ENCODE measurements at regions not wholly inside any gene's neighbourhood (a gene's known extent, or its start where the extent isn't known, plus 50 kb on each side); places are given as distances from the start of the nearest gene placed in this dataset.
"Not testable (repeated sequence)": the region's sequence is repeated elsewhere in the genome, so short reads cannot be mapped to it uniquely, and the experiment has no call there.

DNA sequence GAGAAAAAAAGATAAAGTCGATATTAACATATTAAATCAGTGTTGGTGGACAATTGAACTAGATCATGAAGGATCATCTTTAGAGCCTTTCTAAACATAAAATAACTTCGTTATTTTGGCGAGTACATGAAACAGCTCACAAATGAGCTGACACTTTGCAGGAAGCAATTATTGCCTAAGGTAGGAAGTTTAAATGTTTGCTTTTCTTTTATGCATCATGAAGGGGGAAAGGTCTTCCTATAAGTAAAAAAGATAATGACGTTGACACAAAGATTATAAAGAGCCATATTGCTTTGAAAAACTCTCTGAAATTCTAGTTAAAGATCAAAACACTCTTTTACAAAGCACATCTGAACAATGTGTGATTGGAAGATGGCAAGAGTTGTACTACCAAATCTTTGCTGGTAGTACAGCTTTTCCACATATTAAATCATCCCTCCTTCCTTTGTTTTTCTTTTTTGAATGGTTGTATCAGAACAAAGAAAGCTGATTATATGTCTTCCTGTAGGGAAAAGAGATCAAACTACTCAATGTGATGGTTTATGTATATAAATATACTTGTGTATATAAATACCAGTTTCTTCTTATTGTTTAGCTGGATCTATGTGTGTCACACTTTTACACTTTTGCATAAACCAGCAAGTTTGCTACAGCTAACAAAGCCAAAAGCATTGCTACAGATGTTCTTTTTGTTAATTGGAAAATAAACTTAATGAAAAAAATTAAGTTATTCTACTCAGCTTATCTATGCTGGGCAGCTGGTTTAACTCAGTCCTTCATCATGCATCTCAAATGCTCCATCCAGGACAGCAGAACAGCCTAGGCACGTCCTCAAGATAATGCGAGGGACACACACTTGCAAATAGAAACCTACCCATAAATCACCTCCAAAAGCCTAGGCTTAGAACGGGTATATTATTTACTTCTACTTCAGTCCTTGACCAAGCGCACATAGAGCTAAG is 850.8 kb upstream of the ROBO1 start:
- DNase-seq (ENCODE audit: low read depth), result no peak

DNA sequence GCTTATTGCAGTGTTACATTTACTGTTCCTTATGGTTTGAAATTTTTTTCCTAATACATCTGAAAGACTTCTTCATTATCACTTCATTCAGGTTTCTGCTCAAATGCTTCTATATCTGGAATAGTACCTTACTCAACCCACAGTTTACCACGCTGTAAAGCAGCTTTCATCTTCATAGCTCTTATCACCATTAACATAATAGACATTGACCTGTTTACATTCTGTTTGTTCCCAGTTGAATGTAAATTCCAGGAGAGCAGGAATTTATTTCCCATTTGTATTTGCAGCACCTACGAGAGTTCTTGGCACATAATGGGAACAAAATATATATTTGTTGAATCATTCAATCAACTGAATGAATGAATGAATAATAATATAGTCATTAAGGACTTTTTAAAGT is 844.6 kb upstream of the ROBO1 start:
- DNase-seq (ENCODE audit: low read depth), result no peak

DNA sequence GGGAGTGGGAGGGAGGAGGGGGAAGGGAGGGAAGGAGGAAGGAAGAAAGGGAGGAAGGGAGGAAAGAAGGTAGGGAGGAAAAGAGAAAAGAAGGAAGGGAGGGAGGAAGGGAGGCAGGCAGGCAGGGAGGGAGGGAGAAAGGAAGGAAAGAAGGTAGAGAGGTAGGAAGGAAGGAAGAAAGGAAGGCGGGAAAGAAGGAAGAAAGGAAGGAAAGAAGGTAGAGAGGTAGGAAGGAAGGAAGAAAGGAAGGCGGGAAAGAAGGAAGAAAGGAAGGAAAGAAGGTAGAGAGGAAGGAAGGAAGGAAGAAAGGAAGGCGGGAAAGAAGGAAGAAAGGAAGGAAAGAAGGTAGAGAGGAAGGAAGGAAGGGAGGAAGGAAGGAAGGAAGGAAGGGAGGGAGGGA is 840.3 kb upstream of the ROBO1 start:
- DNase-seq (ENCODE audit: low read depth), result not testable (repeated sequence)

GRCh38 chr3:80606073-80606472 is 838.3 kb upstream of the ROBO1 start:
- DNase-seq (ENCODE audit: low read depth), result no peak

DNA sequence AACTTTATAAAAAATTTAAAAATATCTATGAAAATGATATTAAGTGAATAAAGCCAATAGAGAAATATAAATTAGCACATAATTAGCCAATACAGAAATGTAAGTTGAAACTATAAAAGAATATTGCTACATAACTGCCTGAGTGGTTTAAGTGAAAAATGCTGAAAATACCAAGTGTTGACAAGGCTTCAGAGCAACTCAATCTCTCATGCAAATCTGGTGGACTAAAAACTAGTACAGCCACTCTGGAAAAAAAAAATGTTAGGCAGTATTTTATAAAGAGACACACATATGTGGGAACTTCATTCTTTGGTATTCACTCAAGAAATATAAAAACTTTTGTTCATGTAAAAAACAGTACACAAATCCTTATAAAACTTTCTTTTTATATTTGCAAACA is 833.7 kb upstream of the ROBO1 start:
- DNase-seq (ENCODE audit: low read depth), result no peak

- no peak for DNase-seq (ENCODE audit: low read depth)
These were observed 825.0 kb upstream of the ROBO1 start for GRCh38 chr3:80592792-80593191.

DNA sequence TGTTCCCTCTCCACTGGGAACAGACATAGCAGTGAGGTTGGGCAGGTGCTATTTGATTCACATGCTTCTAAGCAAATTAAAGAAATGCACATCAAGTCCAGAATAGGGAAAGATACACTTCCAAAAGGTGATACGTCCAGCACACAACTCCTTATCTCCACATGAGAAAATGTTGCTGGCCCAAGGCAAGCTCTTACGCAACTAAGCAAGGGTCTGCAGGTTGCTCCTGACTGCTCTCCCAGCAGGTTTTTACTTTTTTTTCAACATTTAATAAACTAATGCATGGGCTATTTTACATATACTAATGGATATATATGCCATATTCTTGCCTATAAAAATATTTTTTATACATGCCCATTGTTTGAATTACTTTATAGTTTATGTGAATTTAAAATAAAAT is 818.5 kb upstream of the ROBO1 start:
- DNase-seq (ENCODE audit: low read depth), result no peak

- no peak for DNase-seq (ENCODE audit: low read depth)
These were observed 812.3 kb upstream of the ROBO1 start for GRCh38 chr3:80580146-80580545.

DNA sequence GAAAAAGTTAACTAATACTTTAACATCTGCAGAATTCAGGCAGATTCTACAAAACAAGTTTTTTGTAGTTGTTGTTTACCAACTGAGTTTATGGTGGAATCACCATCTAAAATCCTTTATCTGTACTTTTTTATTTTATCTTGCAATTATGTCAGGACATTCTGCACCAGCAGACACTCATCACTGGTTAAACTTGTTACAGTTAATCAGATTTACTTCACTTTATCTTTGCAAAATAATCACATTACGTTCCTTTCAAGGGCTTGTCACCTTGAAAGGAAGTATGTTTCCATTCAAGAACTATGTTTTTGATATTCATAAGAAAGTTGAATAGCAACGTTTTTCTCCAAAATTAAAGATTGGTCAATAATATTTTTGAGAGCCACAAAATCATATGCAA is 796.6 kb upstream of the ROBO1 start:
- no peak for DNase-seq (ENCODE audit: low read depth)

- DNase-seq (ENCODE audit: low read depth), result no peak
These were observed 791.9 kb upstream of the ROBO1 start for GRCh38 chr3:80559701-80560100.

GRCh38 chr3:80556763-80557162 is 789.0 kb upstream of the ROBO1 start:
- peak; percentile 40 for DNase-seq (ENCODE audit: low read depth)

GRCh38 chr3:80554304-80554703 is 786.5 kb upstream of the ROBO1 start:
- DNase-seq (ENCODE audit: low read depth), result no peak

DNA sequence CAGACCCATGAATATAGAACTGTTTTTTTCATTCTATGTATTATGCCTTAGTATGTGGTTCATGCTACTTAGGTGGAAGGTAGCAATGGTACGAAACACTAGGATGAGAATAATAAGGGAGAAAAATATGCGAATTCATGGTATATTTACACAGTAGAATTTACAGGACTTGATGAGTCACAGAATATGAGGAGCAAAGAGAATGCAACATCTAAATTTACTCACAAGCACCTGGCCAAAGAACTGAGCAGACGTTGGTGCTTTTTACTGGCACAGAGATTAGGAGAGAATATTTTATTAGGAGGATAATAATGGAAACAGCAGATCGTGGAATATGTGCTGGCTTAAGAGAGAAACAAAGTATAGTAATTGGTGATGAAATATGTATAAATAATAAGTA is 785.4 kb upstream of the ROBO1 start:
- DNase-seq (ENCODE audit: low read depth), result no peak

DNA sequence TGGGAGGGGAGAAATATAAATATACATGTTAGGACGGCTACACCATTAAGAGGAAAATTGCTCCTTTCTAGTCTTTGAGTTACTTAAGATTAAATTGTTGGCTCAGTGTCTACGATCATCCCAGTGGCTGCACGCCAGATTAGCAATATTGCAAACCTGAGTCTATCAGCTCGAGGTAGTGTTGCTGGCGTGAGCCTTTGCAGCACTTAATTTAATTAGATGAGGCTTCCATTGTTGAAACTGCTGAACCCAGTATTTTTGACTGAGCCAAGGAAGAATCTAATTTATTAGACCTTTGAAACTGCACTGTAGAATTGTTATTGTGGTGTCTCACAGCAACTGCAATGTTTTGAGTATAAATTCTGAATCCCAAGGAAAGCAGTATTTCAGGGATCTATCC is 782.4 kb upstream of the ROBO1 start:
- no peak for DNase-seq (ENCODE audit: low read depth)

GRCh38 chr3:80549173-80549572 is 781.4 kb upstream of the ROBO1 start:
- no peak for DNase-seq (ENCODE audit: low read depth)

- no peak for DNase-seq (ENCODE audit: low read depth)
These were observed 775.4 kb upstream of the ROBO1 start for GRCh38 chr3:80543154-80543553.

GRCh38 chr3:80542456-80542855 is 774.7 kb upstream of the ROBO1 start:
- no peak for DNase-seq (ENCODE audit: low read depth)

DNA sequence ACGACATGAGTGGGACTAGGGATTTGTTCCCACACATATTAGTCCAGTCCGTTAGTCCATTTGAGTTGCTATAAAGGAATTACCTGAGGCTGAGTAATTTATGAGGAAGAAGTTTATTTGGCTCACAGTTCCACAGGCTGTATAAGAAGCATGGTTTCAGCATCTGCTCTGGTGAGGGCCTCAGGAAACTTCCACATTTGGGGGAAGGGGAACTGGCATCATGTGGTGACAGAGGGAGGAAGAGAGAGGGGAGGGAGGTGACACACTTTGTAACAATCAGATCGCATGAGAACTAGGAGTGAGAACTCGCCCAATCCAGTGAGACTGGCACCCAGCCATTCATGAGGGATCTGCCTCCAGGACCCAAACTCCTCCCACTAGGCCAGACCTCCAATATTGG is 769.9 kb upstream of the ROBO1 start:
- no peak for DNase-seq (ENCODE audit: low read depth)

- no peak for DNase-seq (ENCODE audit: low read depth)
These were observed 767.5 kb upstream of the ROBO1 start for GRCh38 chr3:80535286-80535685.

GRCh38 chr3:80533553-80533952 is 765.8 kb upstream of the ROBO1 start:
- DNase-seq (ENCODE audit: low read depth), result peak; percentile 53

DNA sequence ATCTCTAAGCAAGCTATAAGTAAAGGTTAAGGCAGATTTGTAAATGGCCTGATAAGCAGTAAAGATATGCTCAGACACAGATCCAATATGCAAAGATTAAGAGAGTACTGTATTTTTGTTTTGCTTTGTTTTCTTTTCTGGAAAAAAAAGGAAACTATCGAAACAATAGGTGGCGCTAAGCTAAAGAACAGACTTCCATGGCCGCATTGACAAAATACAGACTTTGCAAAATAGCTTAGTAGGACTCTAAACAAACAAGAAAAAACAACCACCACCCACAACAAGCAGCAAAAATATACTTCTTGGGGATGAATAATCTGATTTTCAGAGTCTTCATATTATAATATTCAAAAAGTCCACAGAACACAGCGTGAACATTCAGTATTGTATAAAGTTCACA is 758.4 kb upstream of the ROBO1 start:
- DNase-seq (ENCODE audit: low read depth), result no peak

- no peak for DNase-seq (ENCODE audit: low read depth)
These were observed 753.3 kb upstream of the ROBO1 start for GRCh38 chr3:80521081-80521480.

GRCh38 chr3:80519436-80519835 is 751.6 kb upstream of the ROBO1 start:
- DNase-seq (ENCODE audit: low read depth), result no peak

- no peak for DNase-seq (ENCODE audit: low read depth)
These were observed 728.7 kb upstream of the ROBO1 start for GRCh38 chr3:80496452-80496851.

Measured in iris pigment epithelial cell (primary cell).